GM21390 (cell line): ENCODE measurements at regions not wholly inside any gene's neighbourhood (a gene's known extent, or its start where the extent isn't known, plus 50 kb on each side); places are given as distances from the start of the nearest gene placed in this dataset.

Source experiments
- ATAC-seq: cut with Tn5 transposase; IDR thresholded peaks from one replicate; pipeline ENCODE4 v1.9.1; 2021; ENCODE audit not compliant: unreplicated experiment

DNA sequence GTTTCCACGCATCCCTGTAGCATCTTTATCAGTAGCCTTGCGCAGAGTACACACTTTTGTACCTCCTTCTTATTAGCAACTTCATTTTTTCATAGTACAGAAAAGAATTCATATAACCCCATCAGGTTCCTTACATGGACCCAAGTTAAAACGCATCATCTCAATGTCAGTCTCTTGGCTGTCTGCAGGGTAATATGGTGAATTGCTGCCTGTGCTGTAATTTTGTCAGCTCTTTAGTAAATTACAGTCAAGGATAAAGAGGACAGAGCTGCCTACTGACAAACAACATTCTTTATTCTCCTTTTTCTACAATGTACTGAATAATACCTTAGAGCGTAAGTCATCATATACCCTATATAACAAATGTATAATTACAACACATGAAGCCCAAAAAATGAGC, 222.5 kb downstream of the MRPL39 start:
- no peak for ATAC-seq

DNA sequence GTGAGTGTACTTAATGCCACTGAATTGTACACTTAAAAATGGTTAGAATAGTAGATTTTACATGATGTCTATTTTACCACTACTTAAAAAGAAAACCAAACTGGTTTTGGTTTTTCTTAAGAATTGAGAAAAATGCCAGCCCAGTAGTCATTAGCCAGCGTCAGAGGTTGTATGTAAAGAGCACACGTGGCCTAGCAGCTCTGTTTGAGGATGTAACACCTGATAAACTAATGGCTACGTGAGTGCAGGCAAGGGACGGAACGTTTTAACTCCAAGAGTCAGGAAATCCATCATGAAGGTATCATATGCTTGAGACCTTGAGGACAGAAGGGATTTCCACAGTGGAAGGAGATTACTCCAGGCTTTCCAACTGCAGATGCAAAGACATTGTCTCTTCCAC, 223.7 kb downstream of the MRPL39 start:
- ATAC-seq = no peak

DNA sequence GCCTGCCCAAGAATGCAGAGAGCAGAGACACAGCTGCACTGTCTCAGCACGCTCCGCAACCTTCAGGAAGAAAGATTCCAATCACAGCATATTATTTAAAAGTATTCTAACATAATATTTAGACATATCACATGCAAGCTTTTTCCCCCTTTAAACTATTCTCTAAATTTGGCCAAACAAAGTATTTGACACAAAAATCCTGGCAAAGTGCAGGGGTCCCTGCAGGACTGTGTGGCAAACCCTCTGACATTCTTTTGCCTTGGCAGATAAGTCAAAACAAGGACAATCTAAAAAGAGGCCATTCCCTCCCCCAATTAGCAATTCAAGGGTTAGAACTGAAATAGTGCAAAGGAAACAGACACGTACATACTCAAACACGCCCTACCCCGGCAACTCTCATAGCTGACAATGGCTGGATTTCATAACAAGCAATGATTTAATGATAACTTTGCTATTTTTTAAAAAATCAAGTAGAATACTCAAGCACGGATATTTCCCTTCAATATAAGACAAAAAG, 225.3 kb downstream of the MRPL39 start:
- ATAC-seq = no peak

DNA sequence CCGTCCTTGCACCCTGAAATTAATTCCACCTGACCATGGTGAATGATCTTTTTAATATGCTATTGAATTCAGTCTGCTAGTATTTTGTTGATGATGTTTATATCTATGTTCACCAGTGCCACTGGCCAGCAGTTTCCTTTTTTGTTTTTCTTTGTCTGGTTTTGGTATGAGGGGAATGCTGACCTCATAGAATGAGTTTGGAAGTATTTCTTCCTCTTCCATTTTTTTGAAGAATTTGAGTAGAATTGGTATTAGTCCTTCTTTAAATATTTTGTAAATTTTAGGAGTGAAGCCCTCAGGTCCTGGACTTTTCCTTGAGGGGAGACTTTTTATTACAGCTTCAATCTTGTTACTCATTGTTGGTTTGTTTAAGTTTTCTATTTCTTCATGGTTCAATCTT, 231.6 kb downstream of the MRPL39 start:
- no peak for ATAC-seq

GRCh38 chr21:25373126-25374082, 233.9 kb downstream of the MRPL39 start:
- ATAC-seq = no peak

DNA sequence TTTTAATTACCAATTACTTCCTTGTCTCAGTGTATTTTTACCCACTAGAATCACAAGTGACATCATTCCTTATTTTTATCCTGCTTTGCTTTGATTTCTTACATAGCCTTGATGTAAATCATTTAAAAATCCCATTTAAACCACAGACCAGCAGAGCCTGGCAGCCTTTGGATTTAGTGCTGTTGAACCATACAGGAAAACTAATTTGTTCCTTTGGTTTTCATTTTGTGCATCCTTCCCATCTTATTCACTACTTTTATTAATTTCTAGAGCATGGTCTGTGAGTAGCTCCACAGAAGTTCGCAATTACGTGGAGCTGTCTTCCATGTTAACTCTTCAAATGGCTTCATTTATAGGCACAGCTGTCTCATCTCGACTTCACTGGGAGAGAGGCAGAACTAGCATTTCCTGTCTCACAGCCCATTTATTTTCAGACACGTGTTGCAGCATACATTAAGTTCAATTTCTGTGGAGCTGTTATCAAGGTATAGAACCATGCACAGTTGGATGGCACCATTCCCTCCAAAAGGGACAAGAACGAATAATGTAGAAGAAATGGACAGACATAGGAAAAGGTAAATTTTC, 235.3 kb downstream of the MRPL39 start:
- ATAC-seq = no peak

DNA sequence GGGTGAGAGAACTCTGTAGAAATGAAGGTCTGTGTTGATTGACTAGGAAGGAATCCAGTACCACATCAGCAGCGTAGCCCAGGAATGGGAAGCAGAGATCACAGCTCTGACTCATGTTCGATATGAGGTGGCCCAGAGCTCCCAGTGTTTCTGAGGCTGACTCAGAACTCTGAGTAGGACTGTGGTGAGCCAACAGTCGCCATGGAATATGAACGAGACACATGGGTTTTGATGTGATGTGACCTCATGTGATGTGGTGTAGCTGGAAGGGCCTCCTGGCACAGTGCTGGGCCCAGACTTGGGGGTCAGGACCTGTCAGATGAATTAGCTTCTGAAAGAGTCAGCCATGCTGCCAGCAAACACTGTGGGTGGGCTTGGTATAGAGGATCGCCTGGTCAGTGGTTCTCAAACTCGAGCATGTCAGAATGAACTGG, 237.0 kb downstream of the MRPL39 start:
- no peak for ATAC-seq

GRCh38 chr21:25369524-25370300, 237.6 kb downstream of the MRPL39 start:
- no peak for ATAC-seq

DNA sequence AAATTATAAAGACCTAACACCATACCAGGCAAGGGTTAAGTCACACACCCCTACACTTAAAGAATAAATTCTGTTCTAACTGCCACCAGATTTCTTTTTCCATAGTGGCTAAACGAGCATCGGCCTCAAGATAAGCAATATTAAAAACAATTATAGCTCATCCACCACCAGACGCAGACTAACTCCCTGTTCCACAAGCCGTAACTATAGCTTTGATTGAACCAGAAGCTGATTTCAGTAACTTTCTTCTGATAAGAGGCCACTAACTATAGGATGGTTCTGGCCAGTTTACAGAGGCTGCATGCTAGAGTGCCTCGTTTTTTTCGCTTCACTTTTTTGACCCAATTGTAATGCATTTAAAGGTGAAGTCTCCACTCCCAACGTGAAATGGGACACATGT, 238.8 kb downstream of the MRPL39 start:
- no peak for ATAC-seq

DNA sequence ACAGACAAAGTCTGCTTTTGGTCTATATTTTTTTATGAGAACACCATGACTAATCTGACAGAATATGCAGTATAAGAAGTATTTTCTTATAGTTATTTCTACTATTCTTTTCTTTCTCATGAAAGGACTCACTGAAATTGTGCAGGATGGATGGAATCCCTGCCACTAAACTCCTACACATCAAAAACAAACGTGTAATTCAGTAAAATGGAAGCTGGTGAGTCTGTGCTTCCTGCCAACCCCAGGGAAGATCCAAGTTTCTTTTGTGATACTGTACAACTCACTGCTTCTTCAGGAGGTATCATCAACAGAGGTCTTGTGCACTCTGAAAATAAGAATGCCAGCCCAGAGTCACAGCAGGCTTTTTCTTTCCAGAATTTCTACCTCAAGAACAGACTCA, 241.2 kb downstream of the MRPL39 start:
- no peak for ATAC-seq

DNA sequence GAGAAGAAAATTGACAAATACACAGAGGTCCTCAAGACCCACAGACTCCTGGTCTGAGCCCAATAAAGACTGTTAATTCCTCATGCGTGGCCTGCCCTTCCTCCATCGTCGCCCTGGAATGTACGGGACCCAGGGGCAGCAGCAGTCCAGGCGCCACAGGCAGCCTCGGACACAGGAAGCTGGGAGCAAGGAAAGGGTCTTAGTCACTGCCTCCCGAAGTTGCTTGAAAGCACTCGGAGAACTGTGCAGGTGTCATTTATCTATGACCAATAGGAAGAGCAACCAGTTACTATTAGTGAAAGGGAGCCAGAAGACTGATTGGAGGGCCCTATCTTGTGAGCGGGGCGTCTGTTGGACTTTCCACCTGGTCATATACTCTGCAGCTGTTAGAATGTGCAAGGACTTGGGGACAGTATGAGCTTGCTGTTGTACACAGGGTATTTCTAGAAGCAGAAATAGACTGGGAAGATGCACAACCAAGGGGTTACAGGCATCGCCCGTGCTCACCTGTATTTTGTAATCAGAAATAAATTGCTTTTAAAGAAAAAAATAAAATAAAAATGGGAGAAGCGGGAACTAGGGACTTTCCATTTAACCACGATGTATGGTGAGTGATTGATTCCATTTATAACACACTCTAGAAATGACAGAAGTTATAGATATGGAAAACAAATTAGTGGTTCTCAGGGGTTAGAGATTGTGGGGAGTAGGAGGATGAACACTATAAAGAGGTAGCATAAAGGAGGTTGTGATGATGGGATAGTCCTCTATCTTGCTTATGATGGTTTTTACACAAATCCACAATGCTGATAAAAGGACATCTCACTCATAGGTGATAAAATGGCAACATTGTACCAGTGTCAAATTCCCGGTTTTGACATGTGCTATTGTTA, 244.7 kb downstream of the MRPL39 start:
- ATAC-seq = no peak

GRCh38 chr21:25361765-25362164, 245.5 kb downstream of the MRPL39 start:
- no peak for ATAC-seq

- no peak for ATAC-seq
These were observed 246.2 kb downstream of the MRPL39 start for GRCh38 chr21:25361097-25361496.

GRCh38 chr21:25360593-25360992, 246.7 kb downstream of the MRPL39 start:
- ATAC-seq = no peak

DNA sequence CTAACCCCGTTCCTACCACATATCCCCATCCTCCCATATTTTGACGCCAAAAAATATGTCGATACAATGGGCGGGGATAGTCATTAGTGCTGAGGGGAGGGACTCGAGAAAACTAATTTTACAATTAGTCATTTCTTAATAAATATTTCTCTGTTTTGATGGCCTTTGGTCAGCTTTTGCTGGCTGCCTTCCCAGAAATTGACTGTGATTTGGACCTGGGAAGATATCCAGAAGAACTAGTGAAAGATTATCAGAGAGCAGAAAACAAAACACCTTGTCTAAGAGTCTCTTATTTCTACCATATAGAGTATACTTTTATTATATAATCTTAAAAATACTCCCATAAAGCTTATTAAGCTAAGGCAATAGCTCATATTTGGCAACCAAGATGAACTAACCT, 247.6 kb downstream of the MRPL39 start:
- ATAC-seq = no peak

DNA sequence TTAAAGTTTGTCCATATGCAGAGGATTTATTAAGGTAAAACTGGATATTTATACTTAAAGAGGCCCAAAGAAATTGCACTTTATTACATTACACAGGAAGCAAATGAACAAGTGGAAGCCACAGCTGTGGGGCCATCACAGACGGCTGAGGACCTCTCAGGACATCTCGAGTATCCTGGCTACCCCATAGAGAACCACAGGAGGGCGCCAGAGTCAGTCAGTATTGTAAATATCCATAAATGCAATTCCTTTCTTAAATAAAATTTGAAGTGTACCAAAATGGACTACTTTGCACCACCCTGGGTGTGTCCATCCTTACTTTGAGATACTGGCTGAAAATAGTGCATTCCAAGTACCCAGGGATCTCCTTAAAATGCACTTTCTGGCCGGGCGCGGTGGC, 257.2 kb downstream of the MRPL39 start:
- no peak for ATAC-seq

GRCh38 chr21:25343774-25344545, 263.3 kb downstream of the MRPL39 start:
- ATAC-seq = no peak

- no peak for ATAC-seq
These were observed 264.5 kb downstream of the MRPL39 start for GRCh38 chr21:25342816-25343215.

GRCh38 chr21:25341981-25342380, 265.3 kb downstream of the MRPL39 start:
- ATAC-seq = no peak

DNA sequence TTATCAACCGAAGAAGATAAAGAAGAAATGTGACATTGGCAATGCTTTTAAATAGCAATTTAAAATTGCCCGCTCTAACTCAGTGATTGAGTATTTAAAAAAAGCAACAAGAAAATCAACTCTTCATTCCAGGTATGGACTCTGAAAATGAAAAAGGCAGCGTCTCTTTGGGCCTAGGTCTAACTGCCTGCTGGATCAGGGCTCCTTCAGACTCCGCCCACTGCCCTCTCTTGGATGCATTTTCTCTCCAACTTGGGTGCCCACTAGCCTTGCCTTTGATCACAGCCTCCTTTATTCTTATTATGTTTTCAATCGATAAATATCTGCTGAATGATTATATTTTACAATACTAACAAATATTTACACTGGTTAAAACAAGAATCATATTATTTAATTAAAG, 268.9 kb downstream of the MRPL39 start:
- no peak for ATAC-seq
